Ramos (cell line): ENCODE measurements at regions not wholly inside any gene's neighbourhood (a gene's known extent, or its start where the extent isn't known, plus 50 kb on each side); places are given as distances from the start of the nearest gene placed in this dataset.

Source experiments
- in situ Hi-C: fragments of 300-500 bp; cut with MboI; formaldehyde crosslinking; loops from one replicate; pipeline ENCODE4 v1.14.3; 2022; ENCODE audit warnings: low sequenced_read_pairs; ENCODE audit not compliant: unreplicated experiment

DNA sequence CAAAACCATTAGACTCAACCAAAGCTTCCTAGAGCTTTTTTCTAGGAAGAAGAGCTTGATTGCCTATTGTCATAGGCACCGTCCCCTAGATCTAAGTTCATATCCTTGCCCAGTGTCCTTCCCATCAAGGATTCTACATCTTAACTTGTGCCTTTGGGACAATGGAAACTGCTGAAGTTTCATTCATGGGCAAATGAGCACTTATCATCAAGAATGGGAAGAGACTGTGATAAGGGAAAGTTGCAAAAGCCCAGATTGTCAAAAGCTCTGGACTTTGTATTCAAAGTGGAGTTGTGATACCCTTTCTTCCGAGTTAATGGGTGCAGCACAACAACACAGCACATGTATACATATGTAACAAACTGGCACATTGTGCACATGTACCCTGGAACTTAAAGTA, 503.0 kb upstream of the KLHL29 start:
- in situ Hi-C loops: no loop called here

DNA sequence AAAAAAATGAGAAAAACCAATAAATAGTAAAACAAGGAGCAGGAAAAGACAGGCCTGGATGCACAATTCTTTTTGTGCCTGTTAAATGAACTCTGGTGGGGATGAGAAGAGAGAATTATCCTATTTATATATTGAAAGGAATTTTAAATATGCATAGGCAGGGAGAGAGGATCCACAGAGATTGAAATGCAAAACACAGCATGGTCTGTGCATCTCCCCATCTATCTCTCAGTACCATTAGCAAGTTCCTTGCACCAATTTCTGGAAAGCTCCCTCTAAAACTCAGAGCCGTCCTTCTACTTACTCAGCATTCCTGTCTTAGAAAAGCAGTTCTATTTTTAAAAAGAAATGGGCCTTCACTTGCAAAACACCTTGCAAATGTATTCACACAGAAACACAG, 502.3 kb upstream of the KLHL29 start:
- in situ Hi-C loops: no loop called here

DNA sequence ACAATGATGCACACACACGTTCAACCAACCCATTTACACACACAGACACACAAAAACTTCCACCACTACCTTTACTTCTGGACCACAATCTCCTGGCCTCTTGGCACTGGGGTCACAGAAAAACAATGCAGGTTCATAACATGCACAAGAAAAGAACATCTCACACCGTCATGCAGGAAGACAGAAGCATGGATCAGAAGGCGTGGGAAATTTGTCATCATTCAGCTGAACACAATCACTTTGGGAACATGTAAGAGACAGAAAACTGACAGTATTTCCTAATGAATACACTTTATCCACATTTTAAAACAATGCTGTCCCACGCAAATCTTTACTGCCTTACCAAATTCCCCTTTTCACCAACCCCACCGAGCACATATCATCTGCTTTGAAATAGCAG, 501.9 kb upstream of the KLHL29 start:
- in situ Hi-C loops: no loop called here

DNA sequence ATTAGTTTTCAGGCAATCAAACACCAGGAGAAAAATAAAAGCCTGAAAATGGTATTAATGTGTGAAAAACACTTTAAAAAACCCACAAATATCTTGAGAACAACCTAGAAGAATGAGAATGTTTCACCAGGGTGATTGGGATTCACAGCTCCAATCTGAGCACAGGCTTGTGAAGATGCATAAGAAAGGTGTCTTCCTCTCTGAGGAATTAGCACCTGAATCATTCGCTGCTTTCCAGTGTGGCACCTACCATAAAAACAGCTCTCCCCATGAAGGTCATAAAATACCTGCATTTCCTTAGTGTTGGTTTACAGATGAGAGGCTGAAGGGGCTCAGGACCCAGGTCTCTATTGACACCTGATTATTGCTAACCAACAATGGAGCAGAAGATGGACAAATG, 499.7 kb upstream of the KLHL29 start:
- in situ Hi-C loops: no loop called here

DNA sequence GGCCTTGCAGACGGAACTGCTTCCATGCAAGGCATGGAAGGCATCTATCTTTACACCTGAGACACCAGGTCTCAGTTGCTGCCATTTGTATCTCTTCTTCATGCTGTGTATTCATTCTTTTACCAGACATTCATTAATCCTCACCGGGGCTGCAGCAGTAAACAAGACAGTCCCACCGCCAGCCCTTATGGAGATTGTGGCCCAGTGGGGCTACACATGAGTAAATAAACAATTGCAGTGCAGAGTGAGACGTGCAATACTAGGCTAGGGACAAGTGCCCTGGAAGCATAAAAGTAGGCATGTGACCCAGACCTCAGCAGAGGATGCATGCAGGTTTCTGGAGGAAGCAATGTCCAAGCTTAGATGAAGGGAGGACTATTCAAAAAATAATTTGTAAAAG, 497.6 kb upstream of the KLHL29 start:
- in situ Hi-C loops: no loop called here

DNA sequence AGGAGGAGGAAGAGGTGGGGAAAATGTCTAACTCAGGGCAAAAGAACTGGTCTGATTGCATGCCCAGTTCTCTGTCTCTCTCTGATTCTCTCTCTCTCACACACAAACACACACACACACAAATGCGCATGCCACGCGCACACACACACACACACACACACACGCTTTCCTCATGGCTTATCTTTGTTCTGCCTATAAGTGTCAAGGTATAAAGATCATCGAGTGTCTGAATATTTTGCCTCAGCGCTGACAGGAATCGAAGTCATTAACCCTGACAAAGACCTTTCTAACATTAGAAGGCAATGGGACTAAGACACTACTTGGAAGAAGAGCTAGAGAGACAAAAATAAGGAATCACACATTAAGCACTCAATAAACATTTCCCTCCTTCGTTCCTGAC, 497.1 kb upstream of the KLHL29 start:
- in situ Hi-C loops: no loop called here

DNA sequence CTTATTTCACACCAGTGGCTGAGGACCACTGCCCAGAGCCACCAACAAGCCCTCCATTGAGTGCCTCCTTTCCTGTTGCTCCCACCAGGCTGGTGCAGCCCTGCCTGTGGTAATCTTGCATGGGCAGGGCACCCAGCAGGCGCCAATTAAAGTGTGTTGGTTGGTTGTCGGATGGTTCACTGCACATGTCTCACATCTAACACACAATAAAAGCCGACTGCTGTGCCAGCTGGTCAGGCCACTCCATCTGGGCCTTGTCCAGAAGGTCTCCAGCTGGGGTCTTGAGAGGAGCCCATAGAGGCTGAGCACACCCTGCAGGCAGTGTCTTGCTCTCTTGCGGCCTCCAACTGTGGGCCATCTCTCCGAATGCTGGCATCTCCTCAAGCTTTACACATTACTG, 494.8 kb upstream of the KLHL29 start:
- in situ Hi-C loops: no loop called here

DNA sequence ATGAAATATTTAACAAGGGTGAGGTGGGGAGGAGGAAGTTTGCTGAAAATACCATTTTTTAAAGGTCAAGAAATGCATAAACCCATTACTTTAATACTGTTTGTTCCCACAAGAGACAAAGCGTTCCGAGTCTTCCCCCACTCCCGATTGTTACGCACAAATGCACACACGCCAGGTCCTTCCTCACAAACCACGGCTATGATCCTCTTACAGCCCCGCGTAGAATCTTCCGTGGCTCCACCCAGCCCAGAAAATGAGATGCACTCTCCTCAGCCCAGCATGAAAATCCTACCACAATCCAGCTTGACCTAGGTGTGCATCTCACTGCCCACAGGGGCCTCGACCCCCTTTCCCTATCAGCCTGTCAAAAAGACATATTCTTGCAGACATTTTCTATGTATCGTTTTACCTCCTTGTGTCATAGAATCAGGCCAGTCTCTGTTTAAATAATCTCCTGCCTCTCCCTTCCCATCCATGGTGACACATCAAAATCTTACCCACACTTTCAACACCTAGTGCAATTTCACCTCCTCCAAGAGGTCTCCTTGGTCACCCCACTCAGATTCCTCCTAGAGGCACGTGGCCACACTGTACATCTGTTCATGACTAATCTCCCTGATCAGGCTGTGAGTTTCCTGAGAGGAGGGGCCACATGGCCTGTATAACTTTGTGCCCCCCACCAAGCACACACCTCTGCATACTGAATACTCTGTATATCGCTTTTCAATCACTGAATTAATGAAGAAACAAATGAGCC, 491.0 kb upstream of the KLHL29 start:
- in situ Hi-C loops: no loop called here

DNA sequence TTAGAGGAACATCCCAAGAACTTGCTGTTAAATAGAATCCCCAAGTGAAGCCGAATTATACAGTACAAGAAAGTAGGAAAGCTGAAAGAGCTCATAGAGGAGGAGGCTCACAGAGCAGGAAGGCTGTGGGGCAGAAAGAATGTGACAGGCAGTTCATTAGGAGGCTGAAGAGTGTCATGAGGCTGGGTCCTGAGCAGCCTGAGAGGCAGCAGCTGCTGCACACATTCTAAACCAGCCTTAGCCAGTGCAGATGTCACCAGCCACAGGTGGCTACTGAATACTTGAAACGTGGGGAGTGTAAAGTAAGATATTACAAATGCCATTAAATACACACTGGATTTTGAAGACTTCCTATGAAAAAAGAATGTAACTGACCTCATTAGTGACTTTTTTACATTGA, 490.2 kb upstream of the KLHL29 start:
- in situ Hi-C loops: no loop called here

DNA sequence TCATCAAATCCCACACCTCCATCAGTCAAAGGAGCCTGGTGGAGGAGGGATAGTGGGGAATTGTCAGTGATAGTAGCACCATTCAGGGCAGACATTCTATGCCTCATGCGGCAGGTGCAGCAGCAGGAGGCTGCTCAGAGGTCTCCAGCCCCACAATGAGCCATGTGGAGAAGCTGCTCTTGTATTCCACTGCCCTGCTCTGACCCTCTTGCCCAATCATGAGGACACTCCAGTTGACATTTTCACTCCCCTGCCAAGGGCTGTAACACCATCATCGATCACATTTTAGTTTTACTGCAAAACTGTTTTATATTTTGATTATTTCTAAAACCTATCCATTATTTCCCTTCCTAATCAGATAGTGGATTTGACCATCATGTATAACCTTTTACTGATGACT, 487.6 kb upstream of the KLHL29 start:
- in situ Hi-C loops: no loop called here

DNA sequence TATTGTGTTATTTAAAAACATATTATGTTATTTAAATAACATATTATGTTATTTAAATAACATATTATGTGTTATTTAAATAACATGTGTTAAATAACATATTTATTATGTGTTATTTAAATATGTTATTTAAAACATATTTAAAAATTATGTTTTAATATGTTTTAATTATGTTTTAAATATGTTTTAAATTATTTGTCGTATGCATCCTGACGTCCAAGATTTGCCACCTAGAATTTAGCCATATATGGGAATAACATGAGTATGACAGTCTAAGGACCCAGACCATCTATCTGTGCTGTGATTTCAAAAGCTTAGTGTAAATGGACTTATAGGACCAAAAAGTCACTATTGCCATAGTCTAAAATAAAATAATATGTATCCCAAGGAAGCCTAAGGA, 484.3 kb upstream of the KLHL29 start:
- in situ Hi-C loops: no loop called here

DNA sequence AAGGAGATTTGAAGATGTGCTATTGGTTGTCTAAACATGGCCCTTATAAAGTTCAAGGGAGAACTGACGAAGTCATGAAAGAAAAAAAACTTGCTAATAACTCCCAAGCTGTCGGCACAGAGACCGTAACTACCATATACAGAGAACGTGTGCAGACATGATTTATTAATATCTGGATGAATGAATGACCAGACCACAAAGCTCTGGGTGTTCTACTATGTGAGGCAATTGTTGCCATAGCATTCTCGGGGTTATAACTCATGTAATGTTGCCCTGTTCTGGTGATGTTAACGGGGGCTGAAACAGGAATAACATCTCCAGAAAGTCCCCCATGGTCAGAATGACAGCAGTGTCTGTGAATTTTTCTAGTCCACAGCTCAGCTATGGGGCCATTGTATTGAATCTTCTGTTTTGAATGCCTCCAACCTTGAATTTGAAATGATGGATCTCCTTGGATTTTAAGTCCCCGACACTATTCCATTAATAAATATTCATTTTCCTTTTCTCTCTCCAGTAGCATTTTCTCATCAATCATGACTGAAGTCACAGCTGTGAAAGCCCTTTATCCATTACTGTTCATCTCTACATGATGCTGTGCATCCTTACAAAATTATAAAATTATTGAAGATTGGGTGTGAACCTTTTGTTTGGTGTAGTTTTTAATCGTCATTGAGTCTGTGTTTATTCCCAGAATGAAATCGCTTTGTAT, 483.4 kb upstream of the KLHL29 start:
- in situ Hi-C loops: no loop called here

DNA sequence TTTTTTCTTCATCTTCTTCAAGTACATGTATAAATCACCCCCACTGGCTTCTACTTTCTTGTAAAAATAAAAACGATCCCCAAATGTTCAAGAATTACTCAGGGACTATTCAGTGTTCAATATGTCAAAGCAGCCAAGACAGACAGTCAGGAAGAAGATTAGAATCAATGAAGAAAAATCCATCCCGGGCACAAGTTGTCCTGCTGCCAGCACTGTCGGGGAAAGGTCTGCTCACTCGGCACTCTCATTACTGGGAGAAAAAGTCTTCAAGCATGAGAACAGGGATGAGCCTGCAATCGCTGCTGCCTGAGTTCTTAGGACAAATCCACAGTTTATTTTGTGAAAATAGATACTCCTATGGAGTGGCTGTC, 482.8 kb upstream of the KLHL29 start:
- in situ Hi-C loops: no loop called here

DNA sequence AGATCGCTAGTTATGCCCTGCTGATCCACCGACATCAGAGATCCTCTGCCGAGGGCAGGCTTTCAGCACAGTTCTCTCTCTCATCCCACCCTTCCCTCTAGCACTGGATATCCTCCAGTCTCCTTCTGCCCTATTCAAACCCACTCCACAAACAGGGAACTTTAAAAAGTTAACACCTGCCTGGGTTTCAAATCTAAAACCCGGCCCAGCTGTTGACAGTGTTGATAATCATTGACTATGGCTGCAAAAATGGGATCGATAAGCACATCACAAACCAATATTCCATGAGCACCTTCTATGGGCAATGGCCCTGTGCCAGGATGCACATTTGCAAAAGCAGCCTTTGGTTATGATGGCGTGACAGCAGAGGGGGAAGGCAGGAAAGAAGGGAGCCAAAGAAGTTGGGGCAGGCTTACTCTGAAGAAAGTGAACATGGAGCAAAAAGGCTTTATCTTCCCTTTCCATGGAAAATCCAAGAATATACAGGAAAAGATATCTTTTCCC, 482.3 kb upstream of the KLHL29 start:
- in situ Hi-C loops: no loop called here

DNA sequence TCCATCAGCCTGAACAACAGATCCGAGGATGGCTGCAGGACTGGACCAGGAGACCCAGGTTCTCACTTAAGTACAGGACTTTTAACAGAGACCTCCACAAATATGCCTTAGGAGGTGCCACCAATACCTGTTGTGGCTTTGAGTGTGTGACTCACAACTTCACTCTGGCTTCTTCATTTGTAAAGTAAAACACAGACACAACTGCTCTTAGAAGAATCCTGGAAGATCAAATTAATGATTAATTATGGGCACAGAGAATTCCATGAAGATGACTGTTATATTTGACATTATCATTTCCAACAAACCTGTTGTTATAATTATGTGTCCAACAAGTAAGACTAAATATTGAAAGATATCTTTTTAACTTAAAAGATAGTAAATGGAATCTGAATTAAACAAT, 481.4 kb upstream of the KLHL29 start:
- in situ Hi-C loops: no loop called here

DNA sequence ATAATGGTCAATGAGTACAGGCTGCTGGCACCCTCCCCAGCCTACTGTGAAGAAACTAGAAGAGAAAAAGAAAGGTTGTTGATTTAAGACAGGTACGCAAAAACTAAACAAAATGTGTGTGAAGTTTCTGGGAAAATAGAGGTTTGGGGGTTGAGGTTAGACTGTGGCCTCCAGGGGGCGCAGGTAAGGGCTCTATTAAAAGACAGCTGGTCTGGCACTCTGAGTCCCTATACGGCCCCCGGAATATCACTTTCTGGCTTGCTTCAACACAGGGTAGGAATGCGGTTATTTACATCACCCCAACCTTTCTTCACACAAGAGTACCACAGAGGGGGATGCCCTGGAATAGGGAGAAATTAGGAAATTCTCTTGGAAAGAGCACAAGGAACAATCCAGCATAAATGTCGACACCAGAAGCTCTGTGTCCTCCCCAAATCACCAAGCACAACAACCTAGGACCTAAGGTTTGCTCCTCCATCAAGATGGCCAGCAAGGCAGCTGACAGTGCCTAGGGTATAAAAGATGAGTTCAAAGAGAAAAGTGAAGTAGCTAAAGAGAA, 480.8 kb upstream of the KLHL29 start:
- in situ Hi-C loops: no loop called here

DNA sequence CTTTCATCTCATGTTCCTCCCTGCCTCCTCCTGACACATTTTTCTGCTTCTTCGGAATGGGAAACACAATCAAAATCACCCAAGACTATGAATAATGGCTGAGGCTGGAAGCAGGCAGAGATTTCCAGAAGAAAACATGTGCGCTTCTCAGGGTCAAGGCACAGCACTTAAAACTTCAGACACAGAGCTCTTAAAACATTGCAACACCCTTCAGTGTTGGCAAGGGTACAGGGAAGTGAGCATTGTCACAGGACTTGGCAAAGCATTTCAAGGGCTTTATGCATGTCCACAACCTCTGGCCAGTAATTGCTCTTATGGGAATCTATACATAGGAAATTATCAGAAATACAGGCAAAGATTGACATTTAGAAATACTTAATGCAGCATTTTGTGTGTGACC, 477.6 kb upstream of the KLHL29 start:
- in situ Hi-C loops: no loop called here

DNA sequence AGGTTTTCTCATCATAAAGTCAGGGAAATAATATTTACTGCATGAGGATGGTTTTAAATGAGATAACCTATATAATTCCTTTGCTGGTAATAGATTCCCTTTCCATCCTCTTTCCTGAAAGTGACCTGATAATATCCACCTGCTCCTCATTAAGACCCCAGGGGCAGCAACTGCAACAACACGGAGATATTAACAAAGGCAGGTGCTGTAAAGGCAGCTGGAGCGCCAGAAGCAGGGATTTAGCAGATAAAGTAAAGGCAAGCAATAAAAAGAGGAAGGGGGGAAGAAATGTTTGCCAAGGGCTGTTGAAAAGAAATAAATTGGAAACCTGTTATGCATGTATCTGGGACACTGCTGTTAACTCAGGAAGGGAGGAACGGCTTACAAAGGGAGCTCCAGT, 472.6 kb upstream of the KLHL29 start:
- in situ Hi-C loops: no loop called here

DNA sequence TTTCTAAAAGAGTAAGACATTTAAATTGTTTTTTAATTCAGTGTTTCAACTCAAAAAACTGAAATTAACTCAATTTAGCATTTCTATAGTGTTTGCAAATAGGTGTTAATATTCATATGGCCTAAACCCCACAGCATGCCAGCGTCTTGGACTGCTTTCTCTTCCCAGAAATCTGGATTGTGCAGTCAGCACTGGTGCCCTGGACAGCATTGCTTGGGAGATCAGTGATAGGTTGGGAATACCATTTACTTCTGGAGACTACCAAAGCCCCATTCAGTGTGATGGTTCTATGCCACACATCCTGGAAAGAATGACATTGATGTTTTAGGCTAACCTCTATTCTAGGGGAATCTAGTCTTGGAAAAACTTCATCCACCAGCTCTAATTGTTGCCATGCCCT, 455.0 kb upstream of the KLHL29 start:
- in situ Hi-C loops: no loop called here

DNA sequence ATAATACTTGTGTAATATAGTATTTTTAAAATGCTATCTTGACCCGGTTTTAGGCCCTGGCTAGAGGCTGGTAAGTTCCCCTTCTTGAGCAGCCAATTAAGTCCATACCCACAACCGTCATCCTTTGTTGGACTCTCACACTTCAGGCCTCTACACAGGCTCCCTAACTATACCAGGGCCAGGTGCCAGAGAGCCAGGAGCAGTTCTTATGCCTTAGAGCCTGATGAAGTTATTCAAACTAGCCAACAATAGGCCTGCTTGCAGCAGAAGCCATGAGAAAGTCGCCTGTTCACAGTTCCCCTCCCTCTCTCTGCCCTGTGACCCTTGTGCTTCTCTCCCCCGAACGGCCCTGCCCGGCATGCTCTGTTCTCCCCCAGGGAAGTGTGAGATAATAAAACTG, 454.2 kb upstream of the KLHL29 start:
- in situ Hi-C loops: no loop called here

DNA sequence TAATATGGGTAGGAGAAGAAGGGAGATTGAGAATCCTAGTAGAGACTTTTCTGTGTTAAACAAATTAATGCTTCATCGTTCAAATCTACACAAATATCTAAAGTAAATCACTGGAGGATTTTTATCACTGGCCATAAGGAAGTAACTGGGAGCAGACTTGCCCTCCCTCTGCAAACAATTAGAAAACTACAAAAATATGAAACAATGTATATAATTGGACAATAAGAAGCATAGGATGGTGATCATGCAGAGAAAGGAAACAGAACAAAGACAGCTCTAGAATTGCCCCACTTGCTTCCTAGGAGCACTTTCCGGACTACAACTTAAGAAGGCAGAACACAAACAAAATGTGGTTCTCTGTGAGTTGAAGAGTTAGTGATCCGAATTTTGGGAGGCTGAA, 452.7 kb upstream of the KLHL29 start:
- in situ Hi-C loops: no loop called here

DNA sequence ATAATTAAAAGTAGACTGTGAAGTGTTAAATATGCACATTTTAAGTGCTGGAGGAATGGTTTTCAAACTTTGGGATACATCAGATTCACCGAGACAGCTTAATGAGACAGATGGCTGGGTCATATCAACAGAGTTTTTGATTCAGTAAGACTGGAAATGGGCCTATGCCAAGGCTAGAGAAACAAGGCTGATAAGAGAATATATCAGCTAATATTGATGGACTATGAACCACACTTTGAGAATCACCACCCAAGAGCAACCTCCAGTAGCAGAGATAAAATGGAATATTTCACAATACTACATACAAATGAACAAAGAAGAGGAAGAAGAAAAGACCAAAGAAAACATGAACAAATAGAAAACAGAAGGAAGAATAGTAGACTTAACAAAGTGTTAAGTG, 450.2 kb upstream of the KLHL29 start:
- in situ Hi-C loops: no loop called here
